Ishikawa (cell line): ENCODE measurements at regions not wholly inside any gene's neighbourhood (a gene's known extent, or its start where the extent isn't known, plus 50 kb on each side); places are given as distances from the start of the nearest gene placed in this dataset.

Experiments
- CEBPB ChIP-seq: IDR thresholded peaks from 2 replicates; pipeline ENCODE4 v1.6.1; 2012
- CREB1 ChIP-seq: IDR thresholded peaks from 2 replicates; pipeline ENCODE4 v1.6.1; 2012; ENCODE audit warnings: low read depth
- EGR1 ChIP-seq: IDR thresholded peaks from 2 replicates; pipeline ENCODE4 v1.6.1; 2012
- EP300 ChIP-seq: IDR thresholded peaks from 2 replicates; pipeline ENCODE4 v1.6.1; 2012; ENCODE audit warnings: borderline replicate concordance
- FOXM1 ChIP-seq: IDR thresholded peaks from 2 replicates; pipeline ENCODE4 v1.6.1; 2012; ENCODE audit warnings: low read depth, borderline replicate concordance
- NFIC ChIP-seq: IDR thresholded peaks from 2 replicates; pipeline ENCODE4 v1.6.1; 2012
- RAD21 ChIP-seq: IDR thresholded peaks from 2 replicates; pipeline ENCODE4 v1.6.1; 2012; ENCODE audit warnings: low read depth
- REST ChIP-seq: IDR thresholded peaks from 2 replicates; pipeline ENCODE4 v1.6.1; 2012; ENCODE audit warnings: low read depth, mild to moderate bottlenecking
- TAF1 ChIP-seq: IDR thresholded peaks from 2 replicates; pipeline ENCODE4 v1.6.1; 2012; ENCODE audit warnings: low read depth, mild to moderate bottlenecking
- TCF12 ChIP-seq: IDR thresholded peaks from 2 replicates; pipeline ENCODE4 v1.6.1; 2012; ENCODE audit warnings: low read depth
- TEAD4 ChIP-seq: IDR thresholded peaks from 2 replicates; pipeline ENCODE4 v1.6.1; 2012
- YY1 ChIP-seq: IDR thresholded peaks from 2 replicates; pipeline ENCODE4 v1.6.1; 2012; ENCODE audit warnings: low read depth
- ZBTB7A ChIP-seq: IDR thresholded peaks from 2 replicates; pipeline ENCODE4 v1.6.1; 2012; ENCODE audit warnings: low read depth
- TF ChIP-seq, protein P1 (sequence below): IDR thresholded peaks from 2 replicates; pipeline ENCODE4 v1.6.1; 2012
- TF ChIP-seq, protein P2 (sequence below): IDR thresholded peaks from 2 replicates; pipeline ENCODE4 v1.6.1; 2012

- no peak for TF ChIP-seq YY1
These were observed 876.1 kb upstream of the B3GALT2 start for GRCh38 chr1:194062526-194062925.

- no peak for TF ChIP-seq REST
- TF ChIP-seq TEAD4, result no peak
- no peak for TF ChIP-seq TCF12
- TF ChIP-seq, protein P1, sequence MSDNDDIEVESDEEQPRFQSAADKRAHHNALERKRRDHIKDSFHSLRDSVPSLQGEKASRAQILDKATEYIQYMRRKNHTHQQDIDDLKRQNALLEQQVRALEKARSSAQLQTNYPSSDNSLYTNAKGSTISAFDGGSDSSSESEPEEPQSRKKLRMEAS, result no peak
- no peak for TF ChIP-seq CREB1
- no peak for TF ChIP-seq CEBPB
- TF ChIP-seq EGR1, result no peak
- no peak for TF ChIP-seq ZBTB7A
- no peak for TF ChIP-seq NFIC
- TF ChIP-seq, protein P2, sequence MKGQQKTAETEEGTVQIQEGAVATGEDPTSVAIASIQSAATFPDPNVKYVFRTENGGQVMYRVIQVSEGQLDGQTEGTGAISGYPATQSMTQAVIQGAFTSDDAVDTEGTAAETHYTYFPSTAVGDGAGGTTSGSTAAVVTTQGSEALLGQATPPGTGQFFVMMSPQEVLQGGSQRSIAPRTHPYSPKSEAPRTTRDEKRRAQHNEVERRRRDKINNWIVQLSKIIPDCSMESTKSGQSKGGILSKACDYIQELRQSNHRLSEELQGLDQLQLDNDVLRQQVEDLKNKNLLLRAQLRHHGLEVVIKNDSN, result no peak
These were observed 874.1 kb upstream of the B3GALT2 start for GRCh38 chr1:194060481-194060880.

GRCh38 chr1:194056169-194056568 lies 869.8 kb upstream of the B3GALT2 start:
- TF ChIP-seq, protein P1, result no peak
- TF ChIP-seq CEBPB (no peak), TCF12 (no peak), EGR1 (no peak), RAD21 (no peak), TAF1 (no peak), CREB1 (no peak), YY1 (no peak), ZBTB7A (no peak), REST (no peak), NFIC (no peak), EP300 (no peak)

DNA sequence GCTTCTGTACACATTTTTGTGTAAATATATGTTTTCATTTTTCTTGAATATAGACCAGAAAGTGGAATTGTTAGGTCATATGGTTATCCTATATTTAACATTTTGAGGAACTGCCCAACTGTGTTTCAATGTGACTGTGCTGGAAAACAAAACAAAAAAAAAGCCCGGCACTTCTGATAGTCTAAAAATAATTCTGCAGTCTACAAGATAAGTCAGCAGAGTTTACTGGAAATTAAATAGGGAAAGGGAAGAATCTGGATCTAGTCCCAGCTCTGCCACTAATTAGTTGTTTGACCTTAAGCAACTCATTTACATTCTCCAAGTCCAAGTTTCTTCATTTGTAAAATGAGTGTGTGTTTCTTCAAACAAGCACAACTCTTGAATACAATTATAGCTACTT lies 869.1 kb upstream of the B3GALT2 start:
- TF ChIP-seq EP300 (no peak), FOXM1 (no peak), RAD21 (no peak), CEBPB (no peak), ZBTB7A (no peak), YY1 (no peak), TEAD4 (no peak), TAF1 (no peak), CREB1 (no peak)
- TF ChIP-seq, protein P1, result no peak

GRCh38 chr1:194052514-194053338 lies 866.3 kb upstream of the B3GALT2 start:
- TF ChIP-seq FOXM1 (no peak), RAD21 (no peak), YY1 (no peak), NFIC (no peak), TAF1 (no peak), REST (no peak), CEBPB (no peak), ZBTB7A (no peak), CREB1 (no peak), TEAD4 (no peak)
- TF ChIP-seq, protein P2, result no peak
